ENCODE measurements at regions not wholly inside any gene's neighbourhood (a gene's known extent, or its start where the extent isn't known, plus 50 kb on each side); places are given as distances from the start of the nearest gene placed in this dataset.

- DNase-seq (no peak), ATAC-seq (no peak)
- Histone ChIP-seq H3K9me3 (no peaks in the 10 kb centered on the region), H3K27me3 (no peaks in the 10 kb centered on the region), H3K4me1 (no peaks in the 10 kb centered on the region), H3K36me3 (no peaks in the 10 kb centered on the region), H3K27ac (no peak overlapping the region), H3K4me3 (no peak overlapping the region)
- TF ChIP-seq, protein P1, sequence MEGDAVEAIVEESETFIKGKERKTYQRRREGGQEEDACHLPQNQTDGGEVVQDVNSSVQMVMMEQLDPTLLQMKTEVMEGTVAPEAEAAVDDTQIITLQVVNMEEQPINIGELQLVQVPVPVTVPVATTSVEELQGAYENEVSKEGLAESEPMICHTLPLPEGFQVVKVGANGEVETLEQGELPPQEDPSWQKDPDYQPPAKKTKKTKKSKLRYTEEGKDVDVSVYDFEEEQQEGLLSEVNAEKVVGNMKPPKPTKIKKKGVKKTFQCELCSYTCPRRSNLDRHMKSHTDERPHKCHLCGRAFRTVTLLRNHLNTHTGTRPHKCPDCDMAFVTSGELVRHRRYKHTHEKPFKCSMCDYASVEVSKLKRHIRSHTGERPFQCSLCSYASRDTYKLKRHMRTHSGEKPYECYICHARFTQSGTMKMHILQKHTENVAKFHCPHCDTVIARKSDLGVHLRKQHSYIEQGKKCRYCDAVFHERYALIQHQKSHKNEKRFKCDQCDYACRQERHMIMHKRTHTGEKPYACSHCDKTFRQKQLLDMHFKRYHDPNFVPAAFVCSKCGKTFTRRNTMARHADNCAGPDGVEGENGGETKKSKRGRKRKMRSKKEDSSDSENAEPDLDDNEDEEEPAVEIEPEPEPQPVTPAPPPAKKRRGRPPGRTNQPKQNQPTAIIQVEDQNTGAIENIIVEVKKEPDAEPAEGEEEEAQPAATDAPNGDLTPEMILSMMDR (IDR thresholded peaks at IDR 0.05 in 4 of 5, conservative IDR thresholded peaks at IDR 0.05 in 1 of 5), result no peak
- no peak for TF ChIP-seq POLR2A (IDR thresholded peaks at IDR 0.05)
- in situ Hi-C loops (cut with MboI; ENCODE audit: low sequenced_read_pairs in 4 of 4), result no loop called here
- intact Hi-C loops (cut with DNase I; ENCODE audit: low total_unique reads), result no loop called here
Observed at GRCh38 chr21:35632711-35633110, 427.6 kb downstream of the SETD4 start.

GRCh38 chr21:35628316-35628715 is 432.0 kb downstream of the SETD4 start:
- Histone ChIP-seq H3K27me3 (no peaks in the 10 kb centered on the region), H3K4me3 (no peak overlapping the region), H3K27ac (no peak overlapping the region), H3K36me3 (no peaks in the 10 kb centered on the region), H3K4me1 (no peaks in the 10 kb centered on the region), H3K9me3 (no peaks in the 10 kb centered on the region)
- in situ Hi-C loops (cut with MboI; ENCODE audit: low sequenced_read_pairs in 4 of 4) (no loop called here), intact Hi-C loops (cut with DNase I; ENCODE audit: low total_unique reads) (no loop called here)
- DNase-seq (no peak), ATAC-seq (no peak)
- TF ChIP-seq, protein P1 (IDR thresholded peaks at IDR 0.05 in 4 of 5, conservative IDR thresholded peaks at IDR 0.05 in 1 of 5), result no peak
- TF ChIP-seq POLR2A (IDR thresholded peaks at IDR 0.05), result no peak

DNA sequence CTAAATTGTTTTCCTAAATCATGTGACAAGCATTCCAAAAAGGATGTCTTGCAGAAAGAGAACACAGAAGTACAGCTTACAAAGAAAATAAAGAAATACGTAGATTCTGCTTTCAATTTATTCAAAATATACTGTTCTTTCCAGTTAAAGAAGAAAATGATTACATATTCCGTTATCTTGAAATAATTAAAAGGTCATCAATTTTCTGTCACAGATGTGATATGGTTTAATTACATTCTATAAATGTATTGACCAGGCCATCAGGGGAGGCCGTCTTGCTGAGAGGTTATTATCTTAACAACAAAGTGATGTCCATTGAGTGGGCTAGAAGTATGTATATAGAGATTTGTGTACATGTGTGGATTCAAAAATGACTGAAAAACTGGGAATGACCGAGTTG is 432.9 kb downstream of the SETD4 start:
- no peak for DNase-seq
- H3K4me3 ChIP-seq, result no peak overlapping the region
- intact Hi-C loops (cut with DNase I; ENCODE audit: low total_unique reads) (no loop called here), in situ Hi-C loops (cut with MboI; ENCODE audit: low sequenced_read_pairs in 4 of 4) (no loop called here)
- H3K27ac ChIP-seq, result no peak overlapping the region
- H3K4me1 ChIP-seq, result no peaks in the 10 kb centered on the region
- H3K9me3 ChIP-seq, result no peaks in the 10 kb centered on the region
- no peak for TF ChIP-seq POLR2A (IDR thresholded peaks at IDR 0.05)
- TF ChIP-seq, protein P1 (IDR thresholded peaks at IDR 0.05 in 4 of 5, conservative IDR thresholded peaks at IDR 0.05 in 1 of 5), result no peak
- H3K27me3 ChIP-seq, result no peaks in the 10 kb centered on the region
- no peaks in the 10 kb centered on the region for H3K36me3 ChIP-seq
- ATAC-seq, result no peak

- intact Hi-C loops (cut with DNase I; ENCODE audit: low total_unique reads) (no loop called here), in situ Hi-C loops (cut with MboI; ENCODE audit: low sequenced_read_pairs in 4 of 4) (no loop called here)
- Histone ChIP-seq H3K36me3 (no peaks in the 10 kb centered on the region), H3K27ac (no peak overlapping the region), H3K9me3 (no peaks in the 10 kb centered on the region), H3K4me1 (no peaks in the 10 kb centered on the region), H3K4me3 (no peak overlapping the region), H3K27me3 (no peaks in the 10 kb centered on the region)
- no peak for DNase-seq
- no peak for ATAC-seq
- no peak for TF ChIP-seq POLR2A (IDR thresholded peaks at IDR 0.05)
Observed at GRCh38 chr21:35625576-35625975, 434.8 kb downstream of the SETD4 start.

DNA sequence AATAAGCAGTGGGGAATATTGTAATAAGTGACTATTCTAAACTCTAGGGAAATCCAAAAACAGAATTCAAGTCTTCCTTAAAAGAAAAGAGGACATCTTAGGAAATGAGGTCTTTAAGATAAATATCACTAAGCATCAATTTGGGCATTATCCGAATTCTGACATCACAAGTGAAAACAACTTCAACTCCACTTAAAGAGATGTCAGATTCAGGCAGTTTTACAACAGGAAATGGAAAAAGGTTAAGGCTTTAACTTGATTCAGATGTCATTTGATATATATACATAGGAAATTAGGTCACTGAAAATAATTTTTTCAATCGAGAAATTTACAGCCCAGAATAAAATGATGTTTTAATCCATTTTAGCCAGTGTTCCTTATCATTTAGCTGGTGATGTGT is 435.4 kb downstream of the SETD4 start:
- H3K4me1 ChIP-seq, result no peaks in the 10 kb centered on the region
- H3K36me3 ChIP-seq, result no peaks in the 10 kb centered on the region
- DNase-seq, result no peak
- no peak overlapping the region for H3K4me3 ChIP-seq
- intact Hi-C loops (cut with DNase I; ENCODE audit: low total_unique reads), result no loop called here
- no peaks in the 10 kb centered on the region for H3K27me3 ChIP-seq
- H3K27ac ChIP-seq, result no peak overlapping the region
- TF ChIP-seq, protein P1 (IDR thresholded peaks at IDR 0.05 in 4 of 5, conservative IDR thresholded peaks at IDR 0.05 in 1 of 5), result no peak
- TF ChIP-seq POLR2A (IDR thresholded peaks at IDR 0.05), result no peak
- no peak for ATAC-seq
- in situ Hi-C loops (cut with MboI; ENCODE audit: low sequenced_read_pairs in 4 of 4), result no loop called here
- no peaks in the 10 kb centered on the region for H3K9me3 ChIP-seq
